T-cell (primary cell): ENCODE measurements at regions not wholly inside any gene's neighbourhood (a gene's known extent, or its start where the extent isn't known, plus 50 kb on each side); places are given as distances from the start of the nearest gene placed in this dataset.

Source experiments
- ATAC-seq, 4 experiments: fragments of 200-7000 bp in 3 of 4; fragments of 150-1000 bp in 1 of 4; cut with Tn5 transposase; replicated peaks in 1 of 4; 1 replicate in 3 of 4; 2 replicates in 1 of 4; pipeline ENCODE4 v1.10.0; 2021; ENCODE audit warnings: moderate library complexity in 3 of 4, mild to moderate bottlenecking in 2 of 4, moderate number of reproducible peaks in 1 of 4
- CTCF ChIA-PET, 2 donors: fragments of 300-600 bp; sonication (Branson Sonifier 250); formaldehyde crosslinking; loops; one replicate each; lab custom pipeline; 2022; ENCODE audit warnings: antibody characterized with exemption in 2 of 2; lab: Charles Lee
- POLR2A ChIA-PET, 2 donors: fragments of 300-600 bp; sonication (Branson Sonifier 250); formaldehyde crosslinking; loops; one replicate each; lab custom pipeline; 2022; ENCODE audit warnings: antibody characterized with exemption in 2 of 2; lab: Charles Lee
- DNase-seq, 35 experiments: peaks; one replicate each; pipeline versions ENCODE4 v3.0.0 to v3.0.0-alpha.2; 2013 to 2023
- H3K27ac ChIP-seq: one replicate; pipeline ENCODE4 v1.5.1; 2013; ENCODE audit warnings: low read length
- H3K27me3 ChIP-seq, 2 experiments: replicated peaks in 1 of 2; 1 replicate in 1 of 2; 2 replicates in 1 of 2; pipeline versions ENCODE4 v1.6.1 to v1.7.0; 2013; ENCODE audit warnings: low read length in 1 of 2, mixed read lengths in 1 of 2; ENCODE audit not compliant: control insufficient read depth in 2 of 2, insufficient read depth in 2 of 2; ENCODE audit errors: extremely low read depth in 1 of 2
- H3K36me3 ChIP-seq, 2 donors: 1 replicate in 1 of 2; 2 replicates in 1 of 2; pipeline versions ENCODE4 v1.6.1 to v1.7.0; 2013; ENCODE audit warnings: low read length in 1 of 2; ENCODE audit not compliant: control insufficient read depth in 2 of 2, insufficient read depth in 1 of 2; ENCODE audit errors: extremely low read depth in 1 of 2
- H3K4me1 ChIP-seq, 2 experiments: 1 replicate in 1 of 2; 2 replicates in 1 of 2; pipeline versions ENCODE4 v1.6.1 to v1.7.0; 2013; ENCODE audit warnings: low read length in 2 of 2, mixed read lengths in 1 of 2; ENCODE audit not compliant: insufficient read depth in 2 of 2, control insufficient read depth in 1 of 2; ENCODE audit errors: extremely low read depth in 1 of 2
- H3K4me3 ChIP-seq, 2 donors: 1 replicate in 1 of 2; 2 replicates in 1 of 2; pipeline versions ENCODE4 v1.5.1 to v1.7.0; 2013; ENCODE audit warnings: mild to moderate bottlenecking in 2 of 2, low read length in 1 of 2, moderate library complexity in 1 of 2; ENCODE audit not compliant: control insufficient read depth in 1 of 2; ENCODE audit errors: extremely low read depth in 1 of 2
- H3K9me3 ChIP-seq: 2 replicates; pipeline ENCODE4 v1.7.0; 2013
- H3K27ac Mint-ChIP-seq, 2 donors: one replicate each; pipeline ENCODE4 v1.8.0; 2020 to 2021; ENCODE audit warnings: mild to moderate bottlenecking in 2 of 2, mixed read lengths in 2 of 2
- H3K27me3 Mint-ChIP-seq, 2 donors: one replicate each; pipeline ENCODE4 v1.8.0; 2021 to 2022; ENCODE audit warnings: mixed read lengths in 2 of 2
- H3K36me3 Mint-ChIP-seq: one replicate; pipeline ENCODE4 v1.8.0; 2021; ENCODE audit warnings: mixed read lengths
- H3K4me1 Mint-ChIP-seq, 3 donors: one replicate each; pipeline ENCODE4 v1.8.0; 2020 to 2022; ENCODE audit warnings: mixed read lengths in 3 of 3, mild to moderate bottlenecking in 1 of 3
- H3K4me3 Mint-ChIP-seq, 3 donors: one replicate each; pipeline ENCODE4 v1.8.0; 2020 to 2022; ENCODE audit warnings: mild to moderate bottlenecking in 3 of 3, mixed read lengths in 3 of 3, moderate library complexity in 3 of 3
- H3K9me3 Mint-ChIP-seq, 3 donors: one replicate each; pipeline ENCODE4 v1.8.0; 2020 to 2022; ENCODE audit warnings: mixed read lengths in 3 of 3
- WGBS: methylation state at CpG from one replicate; pipeline ENCODE4 v1.1.5; 2013; ENCODE audit warnings: missing lambda C conversion rate; ENCODE audit not compliant: insufficient coverage; 5-methylcytosine and 5-hydroxymethylcytosine counted together

- POLR2A ChIA-PET = no interaction called here
Measured at GRCh38 chr15:46110755-46111154, 475.9 kb downstream of the SQOR start.

GRCh38 chr15:46111730-46112129, 476.9 kb downstream of the SQOR start:
- ATAC-seq (no peak), DNase-seq (no peak)
- H3K4me1 Mint-ChIP-seq = no peaks in the 10 kb centered on the region
- H3K27ac Mint-ChIP-seq = no peak overlapping the region
- 54% methylated on average over 2 of the region's 3 CpGs for WGBS
- H3K4me1 ChIP-seq = no peaks in the 10 kb centered on the region
- ChIA-PET CTCF (no interaction called here), POLR2A (no interaction called here)
- no peak overlapping the region for H3K27ac ChIP-seq
- H3K27me3 Mint-ChIP-seq = no peaks in the 10 kb centered on the region
- H3K27me3 ChIP-seq = no peaks in the 10 kb centered on the region
- no peak overlapping the region for H3K4me3 ChIP-seq
- peaks cover 0 to 3% (median 0%) of the 10 kb centered on the region in 3 donors for H3K9me3 Mint-ChIP-seq
- no peak overlapping the region for H3K4me3 Mint-ChIP-seq
- H3K9me3 ChIP-seq = no peaks in the 10 kb centered on the region
- H3K36me3 Mint-ChIP-seq = no peaks in the 10 kb centered on the region
- H3K36me3 ChIP-seq = no peaks in the 10 kb centered on the region

More at GRCh38 chr15:46110755-46111154, 475.9 kb downstream of the SQOR start:
- Histone ChIP-seq H3K9me3 (no peaks in the 10 kb centered on the region), H3K36me3 (no peaks in the 10 kb centered on the region), H3K4me1 (no peaks in the 10 kb centered on the region), H3K27me3 (no peaks in the 10 kb centered on the region), H3K27ac (no peak overlapping the region), H3K4me3 (no peak overlapping the region)
- Mint-ChIP-seq H3K36me3 (no peaks in the 10 kb centered on the region), H3K27ac (no peak overlapping the region), H3K9me3 (peaks cover 0 to 3% (median 0%) of the 10 kb centered on the region in 3 donors), H3K27me3 (no peaks in the 10 kb centered on the region), H3K4me3 (no peak overlapping the region), H3K4me1 (no peaks in the 10 kb centered on the region)
- WGBS = no CpG with 5 or more reads among the region's 2 CpGs
- CTCF ChIA-PET = no interaction called here
- ATAC-seq = no peak
- DNase-seq = no peak

DNA sequence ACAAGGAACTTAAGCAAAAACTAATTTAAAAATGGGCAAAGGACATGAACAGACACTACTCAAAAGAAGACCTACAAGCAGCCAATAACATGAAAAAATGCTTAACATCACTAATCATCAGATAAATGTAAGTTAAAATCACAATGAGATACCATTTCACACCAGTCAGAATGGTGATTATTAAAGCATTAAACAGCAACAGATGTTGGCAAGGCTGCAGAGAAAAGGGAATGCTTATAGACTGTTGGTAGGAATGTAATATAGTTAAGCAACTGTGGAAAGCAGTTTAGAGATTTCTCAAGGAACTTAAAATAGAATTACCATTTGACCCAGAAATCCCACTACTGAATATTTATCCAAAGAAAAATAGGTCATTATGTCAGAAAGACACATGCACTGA, 482.2 kb downstream of the SQOR start:
- no peaks in the 10 kb centered on the region for H3K27me3 Mint-ChIP-seq
- DNase-seq (no peak), ATAC-seq (no peak)
- no peaks in the 10 kb centered on the region for H3K36me3 Mint-ChIP-seq
- Histone ChIP-seq H3K9me3 (no peaks in the 10 kb centered on the region), H3K4me3 (no peak overlapping the region), H3K4me1 (no peaks in the 10 kb centered on the region), H3K27me3 (no peaks in the 10 kb centered on the region), H3K27ac (no peak overlapping the region), H3K36me3 (no peaks in the 10 kb centered on the region)
- CTCF ChIA-PET = no interaction called here
- H3K9me3 Mint-ChIP-seq = peaks cover 0 to 7% (median 6%) of the 10 kb centered on the region in 3 donors
- no peaks in the 10 kb centered on the region for H3K4me1 Mint-ChIP-seq
- no peak overlapping the region for H3K27ac Mint-ChIP-seq
- H3K4me3 Mint-ChIP-seq = no peak overlapping the region
- POLR2A ChIA-PET = no interaction called here

- Mint-ChIP-seq H3K4me1 (no peaks in the 10 kb centered on the region), H3K27ac (no peak overlapping the region), H3K27me3 (no peaks in the 10 kb centered on the region), H3K9me3 (peaks cover 5 to 28% (median 7%) of the 10 kb centered on the region in 3 donors), H3K4me3 (no peak overlapping the region), H3K36me3 (no peaks in the 10 kb centered on the region)
- H3K4me1 ChIP-seq = no peaks in the 10 kb centered on the region
- no peak overlapping the region for H3K4me3 ChIP-seq
- H3K27me3 ChIP-seq = no peaks in the 10 kb centered on the region
- ATAC-seq = no peak
- ChIA-PET CTCF (no interaction called here), POLR2A (no interaction called here)
- H3K9me3 ChIP-seq = peaks cover 2% of the 10 kb centered on the region
- no peaks in the 10 kb centered on the region for H3K36me3 ChIP-seq
- no CpG with 5 or more reads among the region's 3 CpGs for WGBS
- DNase-seq = no peak
- H3K27ac ChIP-seq = no peak overlapping the region
Measured at GRCh38 chr15:46120713-46121112, 485.9 kb downstream of the SQOR start.

DNA sequence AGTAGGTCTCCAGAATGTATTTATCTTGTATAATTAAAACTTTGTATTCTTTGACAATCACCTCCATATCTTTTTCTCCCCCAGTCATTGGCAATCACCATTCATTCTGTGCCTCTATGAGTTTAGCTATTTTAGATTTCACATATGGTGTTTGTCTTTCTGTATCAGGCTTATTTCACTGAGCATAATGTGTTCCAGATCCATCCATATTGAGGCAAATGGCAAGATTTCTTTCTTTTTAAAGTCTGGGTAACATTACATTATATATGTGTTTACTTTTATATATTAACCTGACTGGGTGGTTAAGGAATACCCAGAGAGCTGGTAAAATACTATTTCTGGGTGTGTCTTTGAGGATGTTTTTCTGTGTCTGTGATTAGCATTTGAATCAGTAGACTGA, 486.6 kb downstream of the SQOR start:
- Histone ChIP-seq H3K27ac (no peak overlapping the region), H3K27me3 (no peaks in the 10 kb centered on the region), H3K4me3 (no peak overlapping the region), H3K9me3 (peaks cover 2% of the 10 kb centered on the region), H3K36me3 (no peaks in the 10 kb centered on the region), H3K4me1 (no peaks in the 10 kb centered on the region)
- Mint-ChIP-seq H3K36me3 (no peaks in the 10 kb centered on the region), H3K9me3 (peaks cover 5 to 28% (median 7%) of the 10 kb centered on the region in 3 donors), H3K27me3 (no peaks in the 10 kb centered on the region), H3K4me1 (no peaks in the 10 kb centered on the region), H3K27ac (no peak overlapping the region), H3K4me3 (no peak overlapping the region)
- ATAC-seq = no peak
- CTCF ChIA-PET = interaction anchor here in 1 of 2 donors (0.6 kb wide), 1 partner anchor 26 kb away, joined by 4 read pairs; no protein-coding TSS in a partner anchor
- POLR2A ChIA-PET = no interaction called here
- no peak for DNase-seq

- H3K27me3 Mint-ChIP-seq = no peaks in the 10 kb centered on the region
- CTCF ChIA-PET = interaction anchor here in 1 of 2 donors (0.6 kb wide), 1 partner anchor 24 kb away, joined by 3 read pairs; no protein-coding TSS in a partner anchor
- no peak overlapping the region for H3K4me3 ChIP-seq
- no peaks in the 10 kb centered on the region for H3K4me1 ChIP-seq
- H3K27ac Mint-ChIP-seq = no peak overlapping the region
- no peaks in the 10 kb centered on the region for H3K27me3 ChIP-seq
- H3K9me3 ChIP-seq = peaks cover 2% of the 10 kb centered on the region
- 70% methylated on average over 2 of the region's 3 CpGs for WGBS
- H3K27ac ChIP-seq = no peak overlapping the region
- no peaks in the 10 kb centered on the region for H3K4me1 Mint-ChIP-seq
- no peaks in the 10 kb centered on the region for H3K36me3 Mint-ChIP-seq
- H3K4me3 Mint-ChIP-seq = no peak overlapping the region
- DNase-seq (no peak), ATAC-seq (no peak)
- POLR2A ChIA-PET = no interaction called here
- H3K9me3 Mint-ChIP-seq = peaks cover 10 to 29% (median 23%) of the 10 kb centered on the region in 3 donors
- H3K36me3 ChIP-seq = no peaks in the 10 kb centered on the region
Measured at GRCh38 chr15:46126581-46126980, 491.8 kb downstream of the SQOR start.

DNA sequence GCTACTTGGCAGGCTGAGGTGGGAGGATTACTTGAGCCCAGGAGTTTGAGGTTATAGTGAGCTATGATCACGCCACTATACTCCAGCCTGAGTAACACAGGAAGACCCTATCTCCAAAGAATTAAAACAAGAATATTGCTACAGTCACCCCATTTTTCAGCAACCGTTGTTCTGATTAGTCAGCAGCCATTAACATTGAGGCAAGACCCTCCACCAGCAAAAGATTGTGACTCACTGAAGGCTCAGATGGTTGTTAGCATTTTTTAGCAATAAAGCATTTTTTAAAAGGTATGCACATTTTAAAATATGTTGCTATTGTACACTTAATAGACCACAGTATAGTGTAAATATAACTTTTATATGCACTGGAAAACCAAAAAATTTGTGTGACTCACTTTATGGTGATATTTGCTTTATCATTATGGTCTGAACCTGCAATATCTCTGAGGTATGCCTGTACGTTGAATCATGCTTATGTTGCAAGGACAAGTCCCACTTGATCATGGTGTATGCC, 492.6 kb downstream of the SQOR start:
- no peak overlapping the region for H3K27ac ChIP-seq
- Mint-ChIP-seq H3K9me3 (peaks cover 15 to 29% (median 26%) of the 10 kb centered on the region in 3 donors), H3K4me3 (no peak overlapping the region), H3K27me3 (no peaks in the 10 kb centered on the region), H3K4me1 (no peaks in the 10 kb centered on the region), H3K36me3 (no peaks in the 10 kb centered on the region), H3K27ac (no peak overlapping the region)
- no peaks in the 10 kb centered on the region for H3K4me1 ChIP-seq
- CTCF ChIA-PET = interaction anchor here in 1 of 2 donors (0.6 kb wide), 1 partner anchor 24 kb away, joined by 3 read pairs; no protein-coding TSS in a partner anchor
- no peaks in the 10 kb centered on the region for H3K36me3 ChIP-seq
- H3K9me3 ChIP-seq = peaks cover 2% of the 10 kb centered on the region
- ATAC-seq (no peak), DNase-seq (no peak)
- H3K4me3 ChIP-seq = no peak overlapping the region
- POLR2A ChIA-PET = no interaction called here
- H3K27me3 ChIP-seq = no peaks in the 10 kb centered on the region
- 20% methylated on average over 2 of the region's 3 CpGs for whole genome bisulfite sequencing
